ENCODE measurements at regions not wholly inside any gene's neighbourhood (a gene's known extent, or its start where the extent isn't known, plus 50 kb on each side); places are given as distances from the start of the nearest gene placed in this dataset.

- DNase-seq = no peak
Observed at GRCh38 chr1:178020968-178021640, 51.2 kb upstream of the SEC16B start.

GRCh38 chr1:178021950-178022349, 52.1 kb upstream of the SEC16B start:
- no peak for DNase-seq

- no peak for DNase-seq
Observed at GRCh38 chr1:178023181-178023618, 53.3 kb upstream of the SEC16B start.

GRCh38 chr1:178024504-178024903, 54.6 kb upstream of the SEC16B start:
- no peak for DNase-seq

- no peak for DNase-seq
Observed at GRCh38 chr1:178025613-178026356, 55.9 kb upstream of the SEC16B start.

GRCh38 chr1:178028841-178029481, 59.1 kb upstream of the SEC16B start:
- no peak for DNase-seq

GRCh38 chr1:178030467-178030866, 60.6 kb upstream of the SEC16B start:
- no peak for DNase-seq

GRCh38 chr1:178031856-178032320, 62.0 kb upstream of the RASAL2 start:
- peak; percentile 76 to 90 (median 84) for DNase-seq

GRCh38 chr1:178033019-178033418, 60.9 kb upstream of the RASAL2 start:
- DNase-seq = peak in 1 of 3 donors; percentile 8

GRCh38 chr1:178034676-178035075, 59.2 kb upstream of the RASAL2 start:
- DNase-seq = peak in 1 of 3 donors; percentile 5

GRCh38 chr1:178036090-178036489, 57.8 kb upstream of the RASAL2 start:
- peak in 1 of 3 donors; percentile 6 for DNase-seq

GRCh38 chr1:178037510-178038253, 56.2 kb upstream of the RASAL2 start:
- peak; percentile 86 to 94 (median 89) for DNase-seq

- DNase-seq = peak in 1 of 3 donors; percentile 16
Observed at GRCh38 chr1:178038372-178038771, 55.5 kb upstream of the RASAL2 start.

- DNase-seq = peak in 1 of 3 donors; percentile 8
Observed at GRCh38 chr1:178039891-178040290, 54.0 kb upstream of the RASAL2 start.

- peak in 1 of 3 donors; percentile 13 for DNase-seq
Observed at GRCh38 chr1:178043940-178044339, 50.0 kb upstream of the RASAL2 start.
